Natural killer cell treated with Interleukin-12 subunit alpha and Interleukin-12 subunit beta and Interleukin-15 and Interleukin-18, amount 100 ng/mL, for 72 hours (primary cell): ENCODE measurements at regions not wholly inside any gene's neighbourhood (a gene's known extent, or its start where the extent isn't known, plus 50 kb on each side); places are given as distances from the start of the nearest gene placed in this dataset.
"Not testable (repeated sequence)": the region's sequence is repeated elsewhere in the genome, so short reads cannot be mapped to it uniquely, and the experiment has no call there.

ENCODE experiments used
- ATAC-seq, 2 donors: fragments of 150-1000 bp; cut with Tn5 transposase in 1 of 2; sonication (Bioruptor Pico), chemical (Tn5 transposase) in 1 of 2; 2 replicates each; pipeline ENCODE4 v1.10.0; 2021
- DNase-seq: peaks from one replicate; pipeline ENCODE4 v3.0.0; 2022; ENCODE audit warnings: low spot score
- H3K27ac Mint-ChIP-seq, 2 donors: 1 replicate in 1 of 2; 2 replicates in 1 of 2; pipeline ENCODE4 v1.8.0; 2022; ENCODE audit warnings: mixed read lengths in 2 of 2, mild to moderate bottlenecking in 1 of 2, moderate library complexity in 1 of 2
- H3K27me3 Mint-ChIP-seq, 2 donors: 1 replicate in 1 of 2; 2 replicates in 1 of 2; pipeline ENCODE4 v1.8.0; 2022; ENCODE audit warnings: mixed read lengths in 2 of 2
- H3K36me3 Mint-ChIP-seq: one replicate; pipeline ENCODE4 v1.8.0; 2022; ENCODE audit warnings: mixed read lengths
- H3K4me1 Mint-ChIP-seq, 2 donors: 1 replicate in 1 of 2; 2 replicates in 1 of 2; pipeline ENCODE4 v1.8.0; 2022; ENCODE audit warnings: low read depth in 2 of 2, mixed read lengths in 2 of 2, mild to moderate bottlenecking in 1 of 2
- H3K4me3 Mint-ChIP-seq: one replicate; pipeline ENCODE4 v1.8.0; 2022; ENCODE audit warnings: mixed read lengths
- H3K9me3 Mint-ChIP-seq: 2 replicates; pipeline ENCODE4 v1.8.0; 2022; ENCODE audit warnings: mixed read lengths

- DNase-seq = no peak
- H3K9me3 Mint-ChIP-seq = no peaks in the 10 kb centered on the region
- H3K27ac Mint-ChIP-seq = no peak overlapping the region
- no peak overlapping the region for H3K4me3 Mint-ChIP-seq
- H3K36me3 Mint-ChIP-seq = no peaks in the 10 kb centered on the region
- peaks cover 3 to 8% of the 10 kb centered on the region in 2 donors for H3K27me3 Mint-ChIP-seq
- no peak for ATAC-seq
- no peaks in the 10 kb centered on the region for H3K4me1 Mint-ChIP-seq
Measured at GRCh38 chr15:77904436-77904821, 173.1 kb downstream of the TBC1D2B start.

- not testable (repeated sequence) for H3K4me3 Mint-ChIP-seq, DNase-seq, H3K27me3 Mint-ChIP-seq, H3K27ac Mint-ChIP-seq, H3K4me1 Mint-ChIP-seq, H3K9me3 Mint-ChIP-seq, ATAC-seq, H3K36me3 Mint-ChIP-seq
Measured at GRCh38 chr15:77903761-77904435, 173.6 kb downstream of the TBC1D2B start.

GRCh38 chr15:77902921-77903760 is 174.4 kb downstream of the TBC1D2B start:
- H3K4me3 Mint-ChIP-seq, DNase-seq, H3K27me3 Mint-ChIP-seq, H3K9me3 Mint-ChIP-seq, ATAC-seq, H3K27ac Mint-ChIP-seq, H3K4me1 Mint-ChIP-seq, H3K36me3 Mint-ChIP-seq: not testable (repeated sequence)

- ATAC-seq (no peak), DNase-seq (no peak)
- no peaks in the 10 kb centered on the region for H3K36me3 Mint-ChIP-seq
- no peak overlapping the region for H3K4me3 Mint-ChIP-seq
- peaks cover 0 to 2% of the 10 kb centered on the region in 2 donors for H3K27me3 Mint-ChIP-seq
- H3K9me3 Mint-ChIP-seq = no peaks in the 10 kb centered on the region
- H3K4me1 Mint-ChIP-seq = no peaks in the 10 kb centered on the region
- no peak overlapping the region for H3K27ac Mint-ChIP-seq
Measured at GRCh38 chr15:77901921-77902750, 175.4 kb downstream of the TBC1D2B start.

- H3K27me3 Mint-ChIP-seq = no peaks in the 10 kb centered on the region
- ATAC-seq (no peak), DNase-seq (no peak)
- H3K36me3 Mint-ChIP-seq = no peaks in the 10 kb centered on the region
- no peaks in the 10 kb centered on the region for H3K9me3 Mint-ChIP-seq
- no peak overlapping the region for H3K4me3 Mint-ChIP-seq
- no peak overlapping the region for H3K27ac Mint-ChIP-seq
- H3K4me1 Mint-ChIP-seq = no peaks in the 10 kb centered on the region
Measured at GRCh38 chr15:77901251-77901881, 176.1 kb downstream of the TBC1D2B start.

- not testable (repeated sequence) for H3K4me3 Mint-ChIP-seq
- peak in 1 of 2 donors; percentile 34 for ATAC-seq
Measured at GRCh38 chr15:77900331-77900963, 177.1 kb downstream of the TBC1D2B start.

GRCh38 chr15:77899776-77900175 is 177.7 kb downstream of the TBC1D2B start:
- H3K4me1 Mint-ChIP-seq, H3K27me3 Mint-ChIP-seq, H3K4me3 Mint-ChIP-seq, H3K27ac Mint-ChIP-seq, H3K36me3 Mint-ChIP-seq, ATAC-seq, H3K9me3 Mint-ChIP-seq: not testable (repeated sequence)
- peak; percentile 25 for DNase-seq

More at GRCh38 chr15:77900331-77900963, 177.1 kb downstream of the TBC1D2B start:
- not testable (repeated sequence) for H3K9me3 Mint-ChIP-seq, H3K27ac Mint-ChIP-seq, H3K27me3 Mint-ChIP-seq, H3K4me1 Mint-ChIP-seq, H3K36me3 Mint-ChIP-seq, DNase-seq

- H3K4me3 Mint-ChIP-seq = no peak overlapping the region
- ATAC-seq (peak in 1 of 2 donors; percentile 20), DNase-seq (peak; percentile 31)
- H3K27me3 Mint-ChIP-seq = peaks cover 0 to 6% of the 10 kb centered on the region in 2 donors
- no peak overlapping the region for H3K27ac Mint-ChIP-seq
- H3K9me3 Mint-ChIP-seq = no peaks in the 10 kb centered on the region
- no peaks in the 10 kb centered on the region for H3K36me3 Mint-ChIP-seq
- no peaks in the 10 kb centered on the region for H3K4me1 Mint-ChIP-seq
Measured at GRCh38 chr15:77898811-77899730, 178.4 kb downstream of the TBC1D2B start.

- no peak for ATAC-seq
- no peak overlapping the region for H3K4me3 Mint-ChIP-seq
- peak; percentile 44 for DNase-seq
- no peaks in the 10 kb centered on the region for H3K9me3 Mint-ChIP-seq
- H3K27me3 Mint-ChIP-seq = peaks cover 0 to 6% of the 10 kb centered on the region in 2 donors
- H3K27ac Mint-ChIP-seq = no peak overlapping the region
- no peaks in the 10 kb centered on the region for H3K4me1 Mint-ChIP-seq
- H3K36me3 Mint-ChIP-seq = no peaks in the 10 kb centered on the region
Measured at GRCh38 chr15:77897896-77898406, 179.6 kb downstream of the TBC1D2B start.

- not testable (repeated sequence) for H3K9me3 Mint-ChIP-seq, ATAC-seq, H3K27me3 Mint-ChIP-seq, H3K36me3 Mint-ChIP-seq, H3K4me1 Mint-ChIP-seq, H3K4me3 Mint-ChIP-seq, H3K27ac Mint-ChIP-seq
- DNase-seq = peak; percentile 46
Measured at GRCh38 chr15:77897113-77897895, 180.2 kb downstream of the TBC1D2B start.

- H3K4me3 Mint-ChIP-seq, H3K9me3 Mint-ChIP-seq, H3K4me1 Mint-ChIP-seq, ATAC-seq, H3K36me3 Mint-ChIP-seq, H3K27ac Mint-ChIP-seq, H3K27me3 Mint-ChIP-seq: not testable (repeated sequence)
- DNase-seq = peak; percentile 46
Measured at GRCh38 chr15:77896147-77897112, 181.1 kb downstream of the TBC1D2B start.
